ENCODE measurements at regions not wholly inside any gene's neighbourhood (a gene's known extent, or its start where the extent isn't known, plus 50 kb on each side); places are given as distances from the start of the nearest gene placed in this dataset.

DNA sequence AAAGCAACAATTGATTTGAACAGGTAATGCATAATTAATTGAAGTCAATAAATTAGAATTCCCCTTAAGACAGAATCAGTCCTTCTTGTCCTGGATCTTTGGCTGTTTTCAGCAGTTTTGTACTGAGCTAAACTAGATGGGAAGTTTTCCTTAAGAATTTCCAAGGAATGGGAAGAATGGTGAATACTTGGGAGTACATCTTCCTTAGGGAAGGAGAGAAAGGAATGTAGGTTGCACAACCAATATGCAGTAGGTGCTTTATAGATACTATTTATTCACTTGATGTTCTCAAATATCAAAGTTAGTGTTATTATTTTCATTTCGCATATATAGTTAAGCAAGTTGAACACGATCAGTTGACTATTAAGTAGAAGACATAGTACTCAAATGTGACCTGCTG is 183.5 kb upstream of the MAP1B start:
- H3K9ac ChIP-seq (ENCODE audit: low read depth, low read length): no peak overlapping the region
- in situ Hi-C loops (cut with MboI; ENCODE audit: low sequenced_read_pairs): no loop called here
- H2AK5ac ChIP-seq (ENCODE audit: low read depth, low read length): no peak overlapping the region
- H4K91ac ChIP-seq (ENCODE audit: insufficient read depth, low read depth, low read length): no peak overlapping the region
- DNase-seq (no peak), ATAC-seq (ENCODE audit: low read depth) (no peak)
- H4K8ac ChIP-seq (ENCODE audit: low read depth in 2 of 2, low read length in 2 of 2): no peak overlapping the region
- no peak overlapping the region for H2BK20ac ChIP-seq (ENCODE audit: low read depth, low read length)
- H2AK9ac ChIP-seq (replicated peaks; ENCODE audit: low read depth, low read length, poor library complexity): no peak overlapping the region
- no peak overlapping the region for H3K4me3 ChIP-seq (ENCODE audit: insufficient read depth, low read depth, low read length)
- no peak overlapping the region for H3K14ac ChIP-seq (replicated peaks; ENCODE audit: low read depth, low read length)
- H3K23ac ChIP-seq (ENCODE audit: low read depth, low read length): no peak overlapping the region
- dilution Hi-C loops (cut with HindIII; ENCODE audit: low sequenced_read_pairs, unreplicated experiment): no loop called here
- no peak overlapping the region for H2BK120ac ChIP-seq (ENCODE audit: low read depth, low read length)
- no peak overlapping the region for H2AFZ ChIP-seq (replicated peaks; ENCODE audit: low read length, poor library complexity)
- H2BK15ac ChIP-seq (ENCODE audit: low read depth, low read length): no peak overlapping the region
- TF ChIP-seq FOS (IDR thresholded peaks at IDR 0.05; ENCODE audit: low read depth, low read length) (no peak), CEBPB (IDR thresholded peaks at IDR 0.05; ENCODE audit: low read depth, low read length) (peak; percentile 6; the same call in 1 of the 2 replicates)
- no peaks in the 10 kb centered on the region for H4K20me1 ChIP-seq (ENCODE audit: insufficient read depth, low read length)
- no peak overlapping the region for H3K4me2 ChIP-seq (ENCODE audit: low read depth, low read length)
- H4K5ac ChIP-seq (ENCODE audit: low read depth, low read length): no peak overlapping the region
- H3K4me1 ChIP-seq (ENCODE audit: control insufficient read depth, insufficient read depth, low read length): peaks cover 2% of the 10 kb centered on the region
- H3K79me1 ChIP-seq (ENCODE audit: low read depth in 1 of 2, low read length in 2 of 2): no peaks in the 10 kb centered on the region
- BruUV-seq (replicated peaks): no TSS peak
- peaks cover 2% of the 10 kb centered on the region; the same call in 1 of the 2 replicates for H3K27me3 ChIP-seq (ENCODE audit: control insufficient read depth, insufficient read depth, low read length)
- H3K9me1 ChIP-seq (ENCODE audit: insufficient read depth, low read length): no peaks in the 10 kb centered on the region; the same call in 1 of the 2 replicates
- H3K36me3 ChIP-seq (ENCODE audit: control insufficient read depth, insufficient read depth, low read length): no peaks in the 10 kb centered on the region
- H3K4ac ChIP-seq (ENCODE audit: low read depth, low read length): no peak overlapping the region
- ChIA-PET CTCF (no interaction called here), POLR2A (ENCODE audit: unreplicated experiment) (no interaction called here)
- no CpG with 5 or more reads among the region's 2 CpGs for WGBS, 2 experiments (ENCODE audit: extremely low coverage in 2 of 2, insufficient read length in 1 of 2)
- peaks cover 2% of the 10 kb centered on the region for H3K9me3 ChIP-seq (ENCODE audit: control insufficient read depth, insufficient read depth, low read length)
- no peak overlapping the region for H3K27ac ChIP-seq (ENCODE audit: insufficient read depth, low read length)
- no peak overlapping the region for H2BK5ac ChIP-seq (ENCODE audit: low read depth, low read length, poor library complexity, severe bottlenecking)
- H3K18ac ChIP-seq (ENCODE audit: low read depth, low read length): no peak overlapping the region
- intact Hi-C loops (cut with micrococcal nuclease): no loop called here
- no peak overlapping the region for H3K56ac ChIP-seq (ENCODE audit: extremely low read depth, insufficient read depth, low read length)

Measured in IMR-90 (cell line).